ENCODE measurements at regions not wholly inside any gene's neighbourhood (a gene's known extent, or its start where the extent isn't known, plus 50 kb on each side); places are given as distances from the start of the nearest gene placed in this dataset.

DNA sequence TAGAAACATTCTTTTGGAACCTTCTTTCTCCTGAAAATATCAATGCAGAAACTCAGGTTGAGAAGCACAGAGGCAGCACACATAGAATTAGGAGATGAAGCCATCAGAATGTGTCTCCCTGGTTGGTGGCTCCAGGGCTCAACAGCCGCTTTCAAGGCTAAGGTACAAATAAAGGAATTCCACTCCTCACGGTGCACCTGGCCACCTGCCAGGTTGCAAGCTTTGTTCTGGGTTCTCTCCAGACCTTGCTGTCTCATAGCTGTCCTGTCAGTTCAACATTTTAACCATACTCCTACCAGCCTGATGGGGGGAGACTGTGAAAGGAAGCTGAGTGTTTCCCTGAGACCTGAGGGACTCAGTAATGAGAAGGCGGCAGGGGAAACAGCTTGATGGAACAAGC, 96.3 kb upstream of the HPF1 start:
- WGBS (ENCODE audit: insufficient coverage) = 100% methylated on average over 1 of the region's 3 CpGs
- Histone ChIP-seq H3K9me3 (ENCODE audit: control extremely low read depth in 1 of 3, control insufficient read depth in 2 of 3, insufficient read depth in 1 of 3, low read length in 2 of 3) (no peaks in the 10 kb centered on the region), H3K27ac (ENCODE audit: low read length in 2 of 2) (no peak overlapping the region), H3K9ac (ENCODE audit: low read length) (no peak overlapping the region), H3K4me1 (ENCODE audit: control insufficient read depth in 2 of 2, insufficient read depth in 2 of 2, low read length in 2 of 2) (no peaks in the 10 kb centered on the region), H3K4me3 (ENCODE audit: control extremely low read depth in 1 of 5, extremely low read depth in 1 of 5, insufficient read depth in 1 of 5, low read depth in 2 of 5, low read length in 4 of 5) (no peak overlapping the region), H2AFZ (ENCODE audit: insufficient read depth, low read depth, low read length, poor library complexity, severe bottlenecking) (no peak overlapping the region), H4K20me1 (ENCODE audit: control insufficient read depth, insufficient read depth, low read length, poor library complexity, severe bottlenecking) (no peaks in the 10 kb centered on the region), H3K79me2 (ENCODE audit: control insufficient read depth, insufficient read depth, low read length) (no peaks in the 10 kb centered on the region), H3K36me3 (replicated peaks in 1 of 2; ENCODE audit: control extremely low read depth in 1 of 2, control insufficient read depth in 1 of 2, extremely low read depth in 1 of 2, insufficient read depth in 2 of 2, low read length in 1 of 2) (no peaks in the 10 kb centered on the region), H3K27me3 (replicated peaks in 1 of 4; ENCODE audit: control extremely low read depth in 1 of 4, control insufficient read depth in 3 of 4, insufficient read depth in 4 of 4, low read length in 3 of 4) (no peaks in the 10 kb centered on the region), H3K4me2 (replicated peaks; ENCODE audit: low read depth, low read length, poor library complexity, severe bottlenecking) (no peak overlapping the region)
- no peaks in the 10 kb centered on the region for H3K4me1 Mint-ChIP-seq
- intact Hi-C loops (cut with micrococcal nuclease) = no loop called here
- no peak for TF ChIP-seq EZH2 (IDR thresholded peaks at IDR 0.05; ENCODE audit: borderline replicate concordance, insufficient read depth, low read depth, low read length, poor library complexity, severe bottlenecking)
- CTCF ChIA-PET = no interaction called here
- POLR2A ChIA-PET = no interaction called here
- H3K27me3 Mint-ChIP-seq = peaks cover 17% of the 10 kb centered on the region
- no peaks in the 10 kb centered on the region for H3K9me3 Mint-ChIP-seq (ENCODE audit: insufficient read depth)
- no peak overlapping the region for H3K27ac Mint-ChIP-seq
- no peak for ATAC-seq (ENCODE audit: low read depth)
- no peak for DNase-seq
- H3K4me3 Mint-ChIP-seq = no peak overlapping the region

DNA sequence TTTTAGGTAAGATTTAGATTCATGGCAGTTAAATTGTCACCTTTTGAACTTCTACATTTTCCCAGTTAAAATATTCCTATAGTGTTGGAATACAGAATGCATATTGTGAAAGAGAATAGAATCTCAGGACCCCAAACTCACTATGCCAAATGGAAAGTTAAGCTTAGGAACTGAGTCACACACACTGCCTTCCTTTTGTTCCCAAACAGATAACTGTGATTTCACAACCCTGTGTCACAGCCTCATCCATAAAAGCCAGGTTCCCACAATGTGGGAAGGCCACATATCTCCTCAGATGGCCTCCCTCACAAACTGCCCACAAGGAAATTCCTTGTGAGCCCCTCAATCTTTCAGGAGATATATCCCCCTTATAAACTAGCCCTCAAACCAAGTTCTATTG, 94.7 kb upstream of the HPF1 start:
- Histone ChIP-seq H3K9me3 (ENCODE audit: control extremely low read depth in 1 of 3, control insufficient read depth in 2 of 3, insufficient read depth in 1 of 3, low read length in 2 of 3) (no peaks in the 10 kb centered on the region), H2AFZ (ENCODE audit: insufficient read depth, low read depth, low read length, poor library complexity, severe bottlenecking) (no peak overlapping the region), H4K20me1 (ENCODE audit: control insufficient read depth, insufficient read depth, low read length, poor library complexity, severe bottlenecking) (no peaks in the 10 kb centered on the region), H3K36me3 (replicated peaks in 1 of 2; ENCODE audit: control extremely low read depth in 1 of 2, control insufficient read depth in 1 of 2, extremely low read depth in 1 of 2, insufficient read depth in 2 of 2, low read length in 1 of 2) (no peaks in the 10 kb centered on the region), H3K4me3 (ENCODE audit: control extremely low read depth in 1 of 5, extremely low read depth in 1 of 5, insufficient read depth in 1 of 5, low read depth in 2 of 5, low read length in 4 of 5) (no peak overlapping the region), H3K4me2 (replicated peaks; ENCODE audit: low read depth, low read length, poor library complexity, severe bottlenecking) (no peak overlapping the region), H3K9ac (ENCODE audit: low read length) (no peak overlapping the region), H3K27ac (ENCODE audit: low read length in 2 of 2) (no peak overlapping the region), H3K79me2 (ENCODE audit: control insufficient read depth, insufficient read depth, low read length) (no peaks in the 10 kb centered on the region), H3K4me1 (ENCODE audit: control insufficient read depth in 2 of 2, insufficient read depth in 2 of 2, low read length in 2 of 2) (no peaks in the 10 kb centered on the region), H3K27me3 (replicated peaks in 1 of 4; ENCODE audit: control extremely low read depth in 1 of 4, control insufficient read depth in 3 of 4, insufficient read depth in 4 of 4, low read length in 3 of 4) (no peaks in the 10 kb centered on the region)
- H3K27ac Mint-ChIP-seq = no peak overlapping the region
- no peaks in the 10 kb centered on the region for H3K9me3 Mint-ChIP-seq (ENCODE audit: insufficient read depth)
- intact Hi-C loops (cut with micrococcal nuclease) = no loop called here
- H3K4me1 Mint-ChIP-seq = no peaks in the 10 kb centered on the region
- no peak for DNase-seq
- peaks cover 25% of the 10 kb centered on the region for H3K27me3 Mint-ChIP-seq
- ChIA-PET POLR2A (no interaction called here), CTCF (no interaction called here)
- TF ChIP-seq, protein P1, sequence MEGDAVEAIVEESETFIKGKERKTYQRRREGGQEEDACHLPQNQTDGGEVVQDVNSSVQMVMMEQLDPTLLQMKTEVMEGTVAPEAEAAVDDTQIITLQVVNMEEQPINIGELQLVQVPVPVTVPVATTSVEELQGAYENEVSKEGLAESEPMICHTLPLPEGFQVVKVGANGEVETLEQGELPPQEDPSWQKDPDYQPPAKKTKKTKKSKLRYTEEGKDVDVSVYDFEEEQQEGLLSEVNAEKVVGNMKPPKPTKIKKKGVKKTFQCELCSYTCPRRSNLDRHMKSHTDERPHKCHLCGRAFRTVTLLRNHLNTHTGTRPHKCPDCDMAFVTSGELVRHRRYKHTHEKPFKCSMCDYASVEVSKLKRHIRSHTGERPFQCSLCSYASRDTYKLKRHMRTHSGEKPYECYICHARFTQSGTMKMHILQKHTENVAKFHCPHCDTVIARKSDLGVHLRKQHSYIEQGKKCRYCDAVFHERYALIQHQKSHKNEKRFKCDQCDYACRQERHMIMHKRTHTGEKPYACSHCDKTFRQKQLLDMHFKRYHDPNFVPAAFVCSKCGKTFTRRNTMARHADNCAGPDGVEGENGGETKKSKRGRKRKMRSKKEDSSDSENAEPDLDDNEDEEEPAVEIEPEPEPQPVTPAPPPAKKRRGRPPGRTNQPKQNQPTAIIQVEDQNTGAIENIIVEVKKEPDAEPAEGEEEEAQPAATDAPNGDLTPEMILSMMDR (IDR thresholded peaks at IDR 0.05) = no peak
- TF ChIP-seq EZH2 (IDR thresholded peaks at IDR 0.05; ENCODE audit: borderline replicate concordance, insufficient read depth, low read depth, low read length, poor library complexity, severe bottlenecking) = no peak
- no peak overlapping the region for H3K4me3 Mint-ChIP-seq
- no peak for ATAC-seq (ENCODE audit: low read depth)
